GM12873 (cell line): ENCODE measurements at regions not wholly inside any gene's neighbourhood (a gene's known extent, or its start where the extent isn't known, plus 50 kb on each side); places are given as distances from the start of the nearest gene placed in this dataset.

Experiments used
- TF ChIP-seq, protein P1 (sequence below): IDR thresholded peaks from 2 replicates; pipeline ENCODE4 v1.5.1; 2012; ENCODE audit warnings: low read depth, mild to moderate bottlenecking, moderate library complexity, low read length, control low read depth; ENCODE audit not compliant: insufficient read depth; ENCODE audit errors: missing control alignments

- TF ChIP-seq, protein P1, sequence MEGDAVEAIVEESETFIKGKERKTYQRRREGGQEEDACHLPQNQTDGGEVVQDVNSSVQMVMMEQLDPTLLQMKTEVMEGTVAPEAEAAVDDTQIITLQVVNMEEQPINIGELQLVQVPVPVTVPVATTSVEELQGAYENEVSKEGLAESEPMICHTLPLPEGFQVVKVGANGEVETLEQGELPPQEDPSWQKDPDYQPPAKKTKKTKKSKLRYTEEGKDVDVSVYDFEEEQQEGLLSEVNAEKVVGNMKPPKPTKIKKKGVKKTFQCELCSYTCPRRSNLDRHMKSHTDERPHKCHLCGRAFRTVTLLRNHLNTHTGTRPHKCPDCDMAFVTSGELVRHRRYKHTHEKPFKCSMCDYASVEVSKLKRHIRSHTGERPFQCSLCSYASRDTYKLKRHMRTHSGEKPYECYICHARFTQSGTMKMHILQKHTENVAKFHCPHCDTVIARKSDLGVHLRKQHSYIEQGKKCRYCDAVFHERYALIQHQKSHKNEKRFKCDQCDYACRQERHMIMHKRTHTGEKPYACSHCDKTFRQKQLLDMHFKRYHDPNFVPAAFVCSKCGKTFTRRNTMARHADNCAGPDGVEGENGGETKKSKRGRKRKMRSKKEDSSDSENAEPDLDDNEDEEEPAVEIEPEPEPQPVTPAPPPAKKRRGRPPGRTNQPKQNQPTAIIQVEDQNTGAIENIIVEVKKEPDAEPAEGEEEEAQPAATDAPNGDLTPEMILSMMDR, result no peak
Measured at GRCh38 chr4:27428661-27429060, 568.0 kb downstream of the STIM2 start.

DNA sequence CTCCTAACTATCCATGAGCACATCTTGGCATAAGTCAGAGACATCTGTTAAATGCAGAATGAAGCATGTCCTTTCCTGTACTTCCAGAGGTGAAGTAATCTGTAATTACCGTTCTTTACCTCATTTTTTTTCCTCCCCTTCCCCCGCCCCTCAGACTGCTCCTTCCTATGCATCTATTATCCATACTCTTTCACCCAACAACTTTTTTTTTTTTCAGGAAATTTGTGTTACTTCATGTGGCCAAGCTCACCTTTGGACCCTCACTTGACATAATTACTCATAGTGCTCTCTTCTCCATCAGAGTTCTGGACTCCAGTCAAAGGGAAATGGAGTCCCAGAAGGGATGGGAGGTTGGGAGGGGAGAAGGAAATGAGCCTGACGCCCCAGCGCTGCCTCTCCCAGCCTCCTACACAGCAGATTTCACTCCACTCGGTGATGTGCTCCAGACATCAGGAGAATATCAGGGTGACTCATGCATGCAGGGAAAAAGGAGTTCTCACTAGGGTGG is 568.8 kb downstream of the STIM2 start:
- TF ChIP-seq, protein P1, result no peak

DNA sequence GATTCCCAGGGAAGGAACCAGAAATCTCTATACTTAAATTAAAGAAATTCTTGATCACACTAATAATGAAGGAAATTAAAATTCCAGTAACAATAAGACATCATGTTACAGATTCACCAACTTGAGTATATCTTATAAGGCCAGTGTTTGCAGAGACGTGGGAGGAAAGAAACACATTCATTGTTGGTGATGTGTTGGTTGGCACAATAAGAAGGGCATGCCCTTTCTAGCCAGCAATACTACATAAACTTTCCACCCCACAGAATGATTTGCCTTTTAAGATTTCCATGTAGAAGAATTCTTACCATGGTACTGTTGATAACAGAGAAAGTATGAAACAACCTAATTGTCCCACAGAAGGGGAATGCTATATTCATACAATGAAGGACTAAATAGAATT is 581.5 kb downstream of the STIM2 start:
- TF ChIP-seq, protein P1, result no peak

DNA sequence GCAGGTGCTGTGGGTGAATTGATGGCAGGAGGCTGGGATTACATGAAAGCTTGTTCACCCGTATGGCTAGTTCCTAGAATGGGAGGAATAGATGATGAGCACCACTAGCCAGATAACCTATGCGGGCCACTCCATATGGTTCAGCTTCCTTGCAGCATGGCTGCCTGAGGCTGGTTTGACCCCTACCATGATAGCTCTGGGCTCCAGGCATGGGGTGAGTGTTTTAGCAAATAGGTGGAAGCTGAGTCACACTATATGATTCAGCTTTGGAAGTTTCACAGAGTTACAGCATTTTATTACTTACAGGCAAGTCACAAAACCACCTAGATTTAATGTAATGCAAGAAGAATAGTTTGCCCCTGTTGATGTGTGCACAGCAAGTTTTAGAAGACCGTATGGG is 603.2 kb downstream of the STIM2 start:
- TF ChIP-seq, protein P1, result no peak

- TF ChIP-seq, protein P1, result no peak
Measured at GRCh38 chr4:27467351-27467750, 606.7 kb downstream of the STIM2 start.

- TF ChIP-seq, protein P1, result no peak
Measured at GRCh38 chr4:27472364-27472763, 611.7 kb downstream of the STIM2 start.

DNA sequence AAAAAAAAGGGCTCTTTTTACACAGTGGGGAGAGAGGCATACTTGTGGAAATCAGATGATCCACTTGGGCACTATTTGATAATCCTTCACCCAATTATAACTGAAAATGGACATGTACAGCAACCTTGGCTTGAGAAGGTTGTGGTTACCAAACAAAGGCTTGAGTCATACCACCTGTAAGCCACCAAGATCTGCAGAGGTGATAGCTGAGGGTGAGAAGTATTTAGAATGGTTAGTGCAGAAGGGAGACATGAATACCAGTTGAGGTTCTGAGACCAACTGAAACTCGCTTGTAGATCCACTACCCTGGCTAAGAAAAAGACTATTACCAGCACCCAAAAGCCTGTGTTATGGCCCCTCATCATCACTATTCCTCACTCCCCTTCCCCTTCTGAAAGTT is 614.0 kb downstream of the STIM2 start:
- TF ChIP-seq, protein P1, result no peak
